PC-9 (cell line): ENCODE measurements at regions not wholly inside any gene's neighbourhood (a gene's known extent, or its start where the extent isn't known, plus 50 kb on each side); places are given as distances from the start of the nearest gene placed in this dataset.

Experiments used
- BruUV-seq: library from RNA; stranded (reverse); fragments of 400-500 nt; replicated peaks from 2 replicates; lab custom pipeline; 2021; lab: Mats Ljungman, UMichigan
- CTCF ChIA-PET: fragments of 300-600 bp; sonication (Branson Sonifier 250); formaldehyde crosslinking; loops from one replicate; lab custom pipeline; 2022; ENCODE audit warnings: antibody characterized with exemption; lab: Charles Lee
- POLR2A ChIA-PET: fragments of 300-600 bp; sonication (Branson Sonifier 250); formaldehyde crosslinking; loops from one replicate; lab custom pipeline; 2022; ENCODE audit warnings: antibody characterized with exemption; ENCODE audit not compliant: unreplicated experiment; lab: Charles Lee
- DNase-seq, 2 experiments: peaks; one replicate each; pipeline versions ENCODE4 v3.0.0 to v3.0.0-alpha.2; 2015 to 2022; ENCODE audit warnings: mixed read lengths in 1 of 2
- H2AFZ ChIP-seq: fragments of 200-600 bp; sonication (generic); 2 replicates; pipeline ENCODE4 v1.8.1; 2017; ENCODE audit warnings: antibody characterized with exemption
- H3F3A ChIP-seq: fragments of 200-600 bp; sonication (generic); 2 replicates; pipeline ENCODE4 v1.8.1; 2017; ENCODE audit warnings: antibody characterized with exemption, mild to moderate bottlenecking, low read depth; ENCODE audit not compliant: insufficient read depth
- H3K27ac ChIP-seq: fragments of 200-600 bp; sonication (generic); 2 replicates; pipeline ENCODE4 v1.6.1; 2016; ENCODE audit warnings: mixed run types
- H3K27me3 ChIP-seq: fragments of 200-600 bp; sonication (generic); 2 replicates; pipeline ENCODE4 v1.6.1; 2016; ENCODE audit warnings: low read depth, mixed run types; ENCODE audit not compliant: insufficient read depth
- H3K36me3 ChIP-seq: fragments of 200-600 bp; sonication (generic); 2 replicates; pipeline ENCODE4 v1.6.1; 2016; ENCODE audit warnings: low read depth, mixed run types
- H3K4me1 ChIP-seq: fragments of 200-600 bp; sonication (generic); replicated peaks from 2 replicates; pipeline ENCODE4 v1.6.1; 2016; ENCODE audit warnings: mixed run types; ENCODE audit not compliant: insufficient read depth
- H3K4me2 ChIP-seq: fragments of 200-600 bp; sonication (generic); 2 replicates; pipeline ENCODE4 v1.6.1; 2017; ENCODE audit warnings: mixed run types
- H3K4me3 ChIP-seq: fragments of 200-600 bp; sonication (generic); 2 replicates; pipeline ENCODE4 v1.6.1; 2016; ENCODE audit warnings: mixed run types
- H3K79me2 ChIP-seq: fragments of 200-600 bp; sonication (generic); 2 replicates; pipeline ENCODE4 v1.6.1; 2017; ENCODE audit warnings: low read depth, mixed run types
- H3K9me2 ChIP-seq: fragments of 200-600 bp; sonication (generic); 2 replicates; pipeline ENCODE4 v1.8.1; 2017; ENCODE audit warnings: mild to moderate bottlenecking; ENCODE audit not compliant: insufficient read depth
- H3K9me3 ChIP-seq: fragments of 200-600 bp; sonication (generic); 2 replicates; pipeline ENCODE4 v1.8.1; 2016; ENCODE audit warnings: low read depth; ENCODE audit not compliant: insufficient read depth
- H4K20me1 ChIP-seq: fragments of 200-600 bp; sonication (generic); 2 replicates; pipeline ENCODE4 v1.8.1; 2017; ENCODE audit not compliant: insufficient read depth
- CTCF ChIP-seq: fragments of 200-600 bp; sonication (generic); conservative IDR thresholded peaks from 2 replicates; pipeline ENCODE4 v1.6.1; 2017; ENCODE audit warnings: mixed run types, antibody characterized with exemption, mild to moderate bottlenecking, moderate library complexity
- EZH2 ChIP-seq: fragments of 200-600 bp; sonication (generic); IDR thresholded peaks from 2 replicates; pipeline ENCODE4 v1.8.0; 2017; ENCODE audit warnings: antibody characterized with exemption, low read depth
- intact Hi-C: fragments of 100-400 bp; cut with micrococcal nuclease; formaldehyde crosslinking; loops from one replicate; pipeline ENCODE4 v1.10.0; 2022; ENCODE audit not compliant: unreplicated experiment

GRCh38 chr5:26572480-26572879 is 465.9 kb downstream of the CDH9 start:
- CTCF ChIA-PET: interaction anchor here (0.6 kb wide), 1 partner anchor 805 kb away, joined by 3 read pairs; no protein-coding TSS in a partner anchor
- H3K4me3 ChIP-seq: no peak overlapping the region

GRCh38 chr5:26569929-26570258 is 468.5 kb downstream of the CDH9 start:
- TF ChIP-seq EZH2: no peak
- no peak for TF ChIP-seq CTCF
- no peaks in the 10 kb centered on the region for H4K20me1 ChIP-seq
- ChIA-PET CTCF (no interaction called here), POLR2A (no interaction called here)
- no peaks in the 10 kb centered on the region for H3K27me3 ChIP-seq
- BruUV-seq: no TSS peak
- no peaks in the 10 kb centered on the region for H3K9me3 ChIP-seq
- no peak overlapping the region for H3K4me2 ChIP-seq
- no peaks in the 10 kb centered on the region for H3K36me3 ChIP-seq
- DNase-seq: no peak
- H3F3A ChIP-seq: no peaks in the 10 kb centered on the region; the same call in 1 of the 2 replicates
- no peaks in the 10 kb centered on the region for H3K9me2 ChIP-seq
- intact Hi-C loops: no loop called here
- no peak overlapping the region for H3K27ac ChIP-seq
- no peak overlapping the region for H3K4me3 ChIP-seq
- H3K79me2 ChIP-seq: no peaks in the 10 kb centered on the region
- no peak overlapping the region for H2AFZ ChIP-seq
- no peaks in the 10 kb centered on the region for H3K4me1 ChIP-seq

More at GRCh38 chr5:26572480-26572879, 465.9 kb downstream of the CDH9 start:
- H3K9me3 ChIP-seq: no peaks in the 10 kb centered on the region
- H3K27ac ChIP-seq: no peak overlapping the region
- no peaks in the 10 kb centered on the region for H3K9me2 ChIP-seq
- POLR2A ChIA-PET: no interaction called here
- no peaks in the 10 kb centered on the region for H3K27me3 ChIP-seq
- no peak overlapping the region for H2AFZ ChIP-seq
- TF ChIP-seq EZH2 (no peak), CTCF (no peak)
- no peak for DNase-seq
- no peaks in the 10 kb centered on the region for H3K4me1 ChIP-seq
- BruUV-seq: no TSS peak
- intact Hi-C loops: no loop called here
- no peaks in the 10 kb centered on the region for H4K20me1 ChIP-seq
- H3K36me3 ChIP-seq: no peaks in the 10 kb centered on the region
- no peaks in the 10 kb centered on the region for H3K79me2 ChIP-seq
- H3F3A ChIP-seq: no peaks in the 10 kb centered on the region; the same call in 1 of the 2 replicates
- H3K4me2 ChIP-seq: no peak overlapping the region

GRCh38 chr5:26569241-26569928 is 469.0 kb downstream of the CDH9 start:
- Histone ChIP-seq H2AFZ (no peak overlapping the region), H3K27me3 (no peaks in the 10 kb centered on the region), H4K20me1 (no peaks in the 10 kb centered on the region), H3K79me2 (no peaks in the 10 kb centered on the region), H3K4me3 (no peak overlapping the region), H3K4me2 (no peak overlapping the region), H3F3A (no peaks in the 10 kb centered on the region; the same call in 1 of the 2 replicates), H3K27ac (no peak overlapping the region), H3K9me3 (no peaks in the 10 kb centered on the region), H3K36me3 (no peaks in the 10 kb centered on the region), H3K4me1 (no peaks in the 10 kb centered on the region), H3K9me2 (no peaks in the 10 kb centered on the region)
- no peak for DNase-seq
- POLR2A ChIA-PET: no interaction called here
- intact Hi-C loops: no loop called here
- BruUV-seq: no TSS peak
- CTCF ChIA-PET: no interaction called here
- no peak for TF ChIP-seq EZH2
- TF ChIP-seq CTCF: no peak
